NCI-H2227 (cell line): ENCODE measurements at regions not wholly inside any gene's neighbourhood (a gene's known extent, or its start where the extent isn't known, plus 50 kb on each side); places are given as distances from the start of the nearest gene placed in this dataset.
"Not testable (repeated sequence)": the region's sequence is repeated elsewhere in the genome, so short reads cannot be mapped to it uniquely, and the experiment has no call there.

Source experiments
- DNase-seq: peaks from one replicate; lab custom pipeline; 2025; ENCODE audit not compliant: unreplicated experiment; lab: John Stamatoyannopoulos, UW

DNA sequence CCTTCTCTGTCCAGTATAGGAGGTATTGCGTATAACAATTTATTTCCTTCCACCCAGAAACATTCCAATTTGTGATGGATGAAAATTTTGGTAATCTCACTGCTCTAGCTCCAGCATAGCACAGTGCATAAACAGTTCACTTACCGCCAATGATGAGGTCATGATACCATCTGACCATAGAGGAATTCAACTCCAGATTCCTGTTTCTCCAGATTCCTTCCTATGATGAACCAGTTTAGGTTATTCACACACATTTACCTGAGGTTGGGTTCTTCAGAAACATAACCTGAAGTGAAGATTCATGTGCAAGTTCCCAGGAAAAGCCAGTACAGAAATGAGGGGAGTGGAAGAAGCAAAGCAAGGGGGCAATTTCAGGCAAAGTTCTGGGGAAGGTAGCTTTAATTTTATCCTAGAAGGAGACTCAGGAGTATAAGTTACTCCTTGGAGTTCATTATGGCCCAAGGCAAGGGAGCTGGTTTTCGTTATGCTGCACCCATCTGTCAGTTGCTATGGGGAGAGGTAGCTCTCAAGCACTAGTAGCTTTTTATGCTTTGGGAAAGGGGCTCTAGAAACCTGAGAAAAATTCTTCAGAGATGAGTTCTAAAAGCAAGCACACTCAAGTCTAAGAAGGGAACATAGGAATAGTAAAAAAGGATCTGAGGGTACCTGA lies 121.6 kb downstream of the CASP12 start:
- DNase-seq = no peak

DNA sequence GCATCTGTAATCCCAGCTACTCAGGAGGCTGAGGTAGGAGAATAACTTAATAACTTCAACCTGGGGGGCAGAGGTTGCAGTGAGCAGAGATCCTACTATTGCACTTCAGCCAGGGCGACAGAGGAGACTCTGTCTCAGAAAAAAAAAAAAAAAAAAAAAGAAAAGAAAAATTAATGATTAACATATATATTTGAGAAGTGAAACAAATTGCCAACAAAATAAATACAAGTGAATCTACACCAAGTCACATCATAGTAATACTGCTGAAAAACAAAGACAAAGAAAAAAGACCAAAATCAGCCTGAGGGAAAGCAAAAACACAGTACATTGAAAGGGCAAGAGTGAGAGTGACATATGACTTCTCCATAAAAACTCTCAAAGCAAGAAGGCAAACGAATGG lies 123.7 kb downstream of the CASP12 start:
- no peak for DNase-seq

DNA sequence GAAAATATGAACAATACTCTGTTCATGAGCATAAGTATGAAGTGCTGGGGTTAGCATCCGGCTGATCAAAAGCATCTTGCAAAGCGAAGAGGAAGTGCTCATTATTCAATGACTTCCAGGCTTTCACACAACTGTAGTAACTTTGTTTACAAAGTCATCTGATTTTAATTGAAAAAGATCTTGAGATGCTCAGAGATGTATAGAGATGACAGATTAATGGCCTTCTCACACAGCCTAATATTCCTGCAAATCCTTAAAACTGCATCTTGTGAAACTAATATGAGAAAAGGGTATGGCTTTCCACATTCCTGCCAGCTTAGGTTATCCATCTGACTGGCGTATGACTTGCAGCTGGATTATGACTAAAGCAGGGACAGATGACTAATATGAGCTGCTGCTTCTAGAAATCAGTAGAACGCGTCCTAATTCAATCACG lies 125.4 kb downstream of the CASP12 start:
- no peak for DNase-seq

DNA sequence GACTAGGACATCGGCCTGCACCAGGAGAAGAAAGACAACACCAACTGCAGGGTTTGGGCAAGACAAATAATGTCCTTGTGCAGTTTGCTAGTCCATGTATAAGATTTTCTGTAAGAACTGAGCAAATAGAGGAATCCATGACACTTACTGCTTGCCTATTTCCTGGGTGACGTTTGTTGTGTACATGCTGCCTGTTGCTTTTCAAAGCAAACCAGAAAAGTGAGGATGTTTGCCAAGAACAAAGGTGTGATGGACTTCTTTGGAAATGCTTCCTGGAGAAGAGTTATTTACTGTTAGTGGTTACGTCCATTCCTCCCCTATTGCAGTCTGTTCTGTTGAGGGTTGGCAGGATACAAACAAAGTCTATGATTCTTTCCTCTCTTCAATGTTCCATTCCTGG lies 126.5 kb downstream of the CASP12 start:
- DNase-seq = no peak

- DNase-seq = not testable (repeated sequence)
These were observed 127.2 kb downstream of the CASP12 start for GRCh38 chr11:104771046-104771445.

GRCh38 chr11:104765401-104766095 lies 132.7 kb downstream of the CASP12 start:
- DNase-seq = no peak

- DNase-seq = no peak
These were observed 133.6 kb downstream of the CASP12 start for GRCh38 chr11:104764710-104765045.

- DNase-seq = no peak
These were observed 134.1 kb downstream of the CASP12 start for GRCh38 chr11:104763930-104764709.

- DNase-seq = no peak
These were observed 136.7 kb downstream of the CASP12 start for GRCh38 chr11:104761511-104761910.

DNA sequence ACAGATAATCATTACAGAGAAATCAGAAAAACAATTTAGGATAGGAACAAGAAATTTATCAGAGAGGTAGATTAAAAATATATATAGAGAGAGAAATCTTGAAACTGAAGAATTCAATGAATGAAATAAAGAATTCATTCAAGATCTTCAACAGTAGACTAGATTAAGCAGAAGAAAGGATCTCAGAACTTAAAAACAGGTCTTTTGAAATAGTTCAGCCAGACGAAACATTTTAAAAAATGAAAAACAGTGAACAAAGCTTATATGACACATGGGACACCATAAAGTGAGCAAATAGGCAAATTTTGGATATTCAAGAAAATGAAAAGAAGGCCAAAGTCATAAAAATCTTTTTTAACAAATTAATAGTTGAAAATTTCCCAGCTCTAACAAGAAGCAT lies 138.8 kb downstream of the CASP12 start:
- DNase-seq = no peak

DNA sequence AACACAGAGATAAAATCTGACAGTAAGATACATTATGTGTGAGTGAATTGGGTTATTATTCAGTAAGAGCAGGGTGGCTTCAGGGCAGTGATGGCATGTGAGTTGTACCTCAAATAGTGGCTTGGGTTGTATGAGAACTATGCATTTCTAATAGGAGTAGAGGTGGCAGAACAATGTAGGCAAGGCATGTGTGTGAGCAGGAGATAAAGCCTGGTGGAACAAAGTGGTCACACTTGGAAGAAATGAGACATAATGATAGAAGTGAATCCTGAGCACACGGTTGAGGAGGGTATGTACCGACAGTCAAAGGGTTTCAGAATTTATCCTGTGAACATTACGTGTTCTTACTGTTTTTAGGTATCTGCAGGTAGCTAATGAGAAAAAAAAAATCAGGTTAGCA lies 159.3 kb downstream of the CASP12 start:
- no peak for DNase-seq

DNA sequence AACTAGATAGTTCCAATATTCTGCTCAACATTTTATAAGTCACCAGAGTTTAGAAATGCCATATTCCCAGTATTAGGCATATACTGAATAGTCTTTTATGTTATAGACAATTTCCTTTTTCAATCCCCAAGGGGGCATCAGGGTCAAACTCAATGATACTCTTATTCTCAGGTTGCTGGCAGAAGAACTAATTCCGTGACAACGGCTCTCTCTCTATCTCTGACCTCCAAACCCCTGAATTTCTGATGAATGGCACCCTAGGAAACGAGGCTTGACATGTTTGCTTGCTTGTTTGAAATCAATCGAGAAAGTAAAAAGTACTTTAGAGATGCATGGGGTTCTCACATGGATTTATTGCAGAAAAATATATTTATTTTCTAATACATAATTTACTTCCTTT lies 160.1 kb downstream of the CASP12 start:
- DNase-seq = no peak

DNA sequence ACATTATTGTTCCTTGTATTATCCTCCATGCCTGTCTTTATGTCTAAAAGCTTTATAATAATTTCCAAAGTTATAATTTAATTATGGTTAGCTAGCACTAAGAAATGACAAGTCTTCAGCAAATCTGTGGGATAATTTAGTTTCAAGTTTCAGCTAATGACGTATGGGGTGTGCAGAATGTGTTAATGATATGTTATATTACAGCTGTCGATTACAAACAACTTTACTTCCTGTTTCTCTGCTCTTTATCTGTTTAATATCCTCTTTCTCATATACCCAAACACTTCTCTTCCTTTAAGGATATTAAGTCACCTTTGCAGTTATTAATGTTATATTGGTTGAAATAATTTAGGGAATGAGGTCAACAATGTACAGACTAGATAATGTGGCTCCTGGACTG lies 161.8 kb downstream of the CASP12 start:
- DNase-seq = no peak

DNA sequence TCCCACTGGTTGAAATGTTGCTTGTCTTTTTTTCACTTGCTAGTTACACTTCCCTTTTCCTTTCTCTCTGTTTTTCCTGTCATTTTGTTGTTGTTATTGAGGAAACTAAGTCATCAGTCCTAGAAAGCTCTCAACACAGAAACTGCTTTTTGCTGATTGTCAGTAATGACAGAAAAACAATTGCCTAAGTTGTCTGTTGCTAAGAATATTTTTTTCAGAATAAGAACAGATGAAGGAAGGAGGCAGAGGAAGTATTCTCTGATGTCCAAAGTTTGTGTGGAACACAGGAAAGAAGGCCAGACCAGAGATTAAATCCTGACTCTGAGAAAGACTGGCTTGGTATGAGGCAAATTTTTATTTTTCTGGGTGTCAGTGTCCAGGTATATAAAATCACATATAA lies 163.3 kb downstream of the CASP12 start:
- no peak for DNase-seq

DNA sequence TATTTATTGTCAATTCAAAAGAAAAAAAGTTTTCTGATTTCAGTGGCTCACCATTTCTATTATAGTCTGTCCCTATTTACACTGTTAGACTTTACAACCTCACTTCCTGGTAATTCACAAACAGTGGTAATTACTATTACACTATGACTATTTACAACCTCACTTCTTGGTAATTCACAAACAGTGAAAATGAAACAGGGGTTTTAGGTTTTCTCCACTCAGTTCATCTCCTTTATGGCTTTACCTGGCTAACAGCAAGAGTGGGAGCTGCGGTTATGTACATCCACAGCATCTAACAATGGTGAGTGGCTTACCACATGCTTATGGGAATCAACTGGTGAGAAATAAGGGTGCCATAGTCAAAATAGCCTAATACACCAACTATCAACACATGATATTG lies 166.4 kb downstream of the CASP12 start:
- no peak for DNase-seq

DNA sequence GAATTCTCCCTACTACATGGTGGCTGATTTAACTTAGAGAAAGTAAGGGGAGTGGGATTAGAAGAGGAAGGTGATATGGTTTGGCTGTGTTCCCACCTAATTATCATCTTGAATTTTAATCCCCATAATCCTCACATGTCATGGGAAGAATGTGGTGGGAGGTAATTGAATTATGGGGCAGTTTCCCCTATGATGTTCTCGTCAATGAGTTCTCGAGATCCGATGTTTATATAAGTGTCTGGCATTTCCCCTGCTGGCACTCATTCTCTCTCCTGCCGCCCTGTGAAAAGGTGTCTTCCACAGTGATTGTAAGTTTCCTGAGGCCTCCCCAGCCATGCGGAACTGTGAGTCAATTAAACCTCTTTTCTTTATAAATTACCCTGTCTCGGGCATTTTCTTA lies 169.3 kb downstream of the CASP12 start:
- DNase-seq = no peak

DNA sequence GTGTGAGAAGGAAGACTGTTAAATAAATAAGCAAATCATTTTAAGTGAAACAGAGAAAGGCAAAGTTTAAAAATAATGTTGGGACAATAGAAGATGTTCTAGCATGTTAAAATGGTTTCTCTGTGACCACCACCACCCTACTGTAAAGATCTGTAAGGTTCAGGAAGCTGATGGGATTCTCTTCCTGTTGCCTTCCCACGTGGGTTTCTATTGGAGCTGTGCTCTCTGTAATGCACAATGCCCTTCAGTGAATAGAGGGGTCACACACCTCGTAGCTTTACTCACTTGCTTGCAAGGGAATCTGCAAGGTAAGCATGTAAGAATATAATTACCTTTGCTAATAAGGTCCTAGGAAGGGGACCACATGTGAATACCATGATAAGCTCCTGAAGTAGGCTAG lies 170.5 kb downstream of the CASP12 start:
- DNase-seq = no peak

GRCh38 chr11:104727095-104727494 lies 171.2 kb downstream of the CASP12 start:
- DNase-seq = no peak

DNA sequence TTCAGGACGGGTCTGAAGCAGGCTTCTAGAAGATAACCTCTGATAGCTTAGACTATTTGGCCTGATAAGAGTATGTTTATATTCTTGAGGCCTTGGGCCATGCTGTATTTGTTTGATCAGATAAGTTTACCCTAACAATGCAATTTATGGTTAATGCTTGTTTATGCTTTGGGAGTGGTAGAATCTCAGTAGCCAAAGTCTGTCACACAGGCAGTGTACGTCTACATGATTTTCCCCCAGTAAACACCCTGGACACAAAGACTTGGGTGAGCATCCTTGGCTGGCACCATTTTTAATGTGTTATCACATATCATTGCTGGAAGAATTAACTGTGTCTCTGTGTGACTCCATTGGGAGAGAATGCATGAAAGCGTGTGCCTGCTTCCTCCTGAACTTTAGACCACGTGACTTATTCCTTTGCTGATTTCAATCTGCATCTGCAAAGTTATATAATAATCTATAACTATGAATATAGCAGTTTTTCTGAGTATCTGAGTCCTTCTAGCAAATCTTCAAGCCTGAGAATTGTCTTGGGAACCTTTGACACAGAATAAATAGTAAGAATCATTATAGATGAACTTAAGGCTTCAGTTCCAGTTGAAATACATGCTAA lies 172.4 kb downstream of the CASP12 start:
- DNase-seq = no peak

DNA sequence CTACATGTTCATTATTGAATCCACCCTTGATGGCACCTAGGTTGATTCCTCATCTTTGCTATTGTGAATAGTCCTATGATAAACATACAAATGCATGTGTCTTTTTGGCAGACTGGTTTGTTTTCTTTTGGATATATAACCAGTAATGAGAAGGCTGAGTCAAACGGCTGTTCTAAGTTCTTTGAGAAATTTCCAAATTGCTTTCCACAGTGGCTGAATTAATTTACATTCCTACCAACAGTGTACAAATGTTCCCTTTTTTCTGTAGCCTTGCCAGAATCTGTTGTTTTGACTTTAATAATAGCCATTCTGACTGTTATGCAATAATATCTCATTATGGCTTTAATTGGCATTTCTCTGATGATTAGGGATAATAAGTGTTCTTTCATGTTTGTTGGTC lies 184.9 kb downstream of the CASP12 start:
- DNase-seq = no peak

GRCh38 chr11:104705490-104706190 lies 192.6 kb downstream of the CASP12 start:
- DNase-seq = no peak
